ENCODE measurements at regions not wholly inside any gene's neighbourhood (a gene's known extent, or its start where the extent isn't known, plus 50 kb on each side); places are given as distances from the start of the nearest gene placed in this dataset.

DNA sequence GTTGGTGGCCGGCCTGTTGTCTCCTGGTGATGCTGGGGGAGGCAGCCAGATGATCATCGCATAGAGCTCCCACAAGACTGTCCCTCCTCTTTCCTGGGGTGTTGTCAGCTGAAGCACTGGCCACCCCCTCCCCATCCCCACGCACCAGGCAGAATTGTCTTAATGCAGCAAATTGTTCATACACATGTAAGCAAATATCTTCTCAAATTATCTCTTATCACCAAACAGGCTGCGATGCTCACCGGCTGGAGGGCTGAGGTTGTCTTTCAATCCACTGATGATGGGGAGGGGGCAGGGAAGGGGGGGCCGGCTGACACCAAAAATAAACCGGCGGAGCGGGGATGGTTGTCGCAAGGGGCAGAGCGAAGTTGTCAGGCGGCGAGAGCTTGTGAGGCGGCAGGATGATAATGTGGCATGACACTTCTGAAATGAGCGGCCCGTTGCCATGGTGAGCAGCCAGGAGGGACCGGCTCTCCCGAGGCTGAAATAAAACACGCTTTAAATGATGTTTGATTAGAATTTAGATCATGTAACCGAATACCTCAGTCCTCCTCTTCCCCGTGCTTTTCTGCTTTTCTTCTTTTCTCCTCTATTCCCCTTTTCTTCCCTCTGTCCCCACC is 59.8 kb downstream of the MRM1 start:
- no peak for ATAC-seq
- TF ChIP-seq POU6F1 (CRISPR knock-in tag; IDR thresholded peaks at IDR 0.05; ENCODE audit: borderline replicate concordance, low read depth) (no peak), ZFP3 (CRISPR knock-in tag; IDR thresholded peaks at IDR 0.05) (no peak), BACH2 (CRISPR knock-in tag; IDR thresholded peaks at IDR 0.05; ENCODE audit: borderline replicate concordance) (no peak), RARB (CRISPR knock-in tag; IDR thresholded peaks at IDR 0.05) (no peak), CREB5 (CRISPR knock-in tag; IDR thresholded peaks at IDR 0.05; ENCODE audit: low read depth) (no peak), TOX (CRISPR knock-in tag; IDR thresholded peaks at IDR 0.05; ENCODE audit: borderline replicate concordance) (no peak), GLIS3 (CRISPR knock-in tag; IDR thresholded peaks at IDR 0.05) (no peak)

DNA sequence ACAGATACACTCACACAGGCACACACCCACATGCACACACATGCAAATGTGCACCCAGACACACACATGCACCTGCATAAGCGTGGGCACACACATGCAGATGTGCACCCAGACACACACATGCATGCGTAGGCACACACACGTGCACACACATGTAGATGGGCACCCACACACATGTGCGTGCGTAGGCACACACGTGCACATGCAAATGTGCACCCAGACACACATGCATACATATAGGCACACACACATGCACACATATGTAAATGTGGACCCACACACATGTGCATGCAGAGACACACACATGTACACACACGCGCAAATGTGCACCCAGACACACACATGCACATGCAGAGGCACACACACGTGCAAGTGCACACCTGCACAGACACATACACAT is 60.3 kb downstream of the MRM1 start:
- ATAC-seq, result no peak
- TF ChIP-seq CSRNP3 (CRISPR knock-in tag; IDR thresholded peaks at IDR 0.05), result no peak
- no peak for TF ChIP-seq ZNF565 (CRISPR knock-in tag; conservative IDR thresholded peaks at IDR 0.05; ENCODE audit: low read depth)
- TF ChIP-seq BACH2 (CRISPR knock-in tag; IDR thresholded peaks at IDR 0.05; ENCODE audit: borderline replicate concordance), result no peak
- no peak for TF ChIP-seq CREB5 (CRISPR knock-in tag; IDR thresholded peaks at IDR 0.05; ENCODE audit: low read depth)
- no peak for TF ChIP-seq ZFP3 (CRISPR knock-in tag; IDR thresholded peaks at IDR 0.05)
- TF ChIP-seq PPARA (CRISPR knock-in tag; IDR thresholded peaks at IDR 0.05; ENCODE audit: borderline replicate concordance), result no peak
- TF ChIP-seq ZNF8 (CRISPR knock-in tag; IDR thresholded peaks at IDR 0.05), result no peak
- no peak for TF ChIP-seq ISL1 (CRISPR knock-in tag; IDR thresholded peaks at IDR 0.05)
- TF ChIP-seq ARNTL (CRISPR knock-in tag; IDR thresholded peaks at IDR 0.05; ENCODE audit: borderline replicate concordance, low read depth), result no peak
- no peak for TF ChIP-seq TCF4 (CRISPR knock-in tag; IDR thresholded peaks at IDR 0.05; ENCODE audit: borderline replicate concordance)
- no peak for TF ChIP-seq ZFP30 (CRISPR knock-in tag; IDR thresholded peaks at IDR 0.05)
- TF ChIP-seq GLIS3 (CRISPR knock-in tag; IDR thresholded peaks at IDR 0.05), result no peak
- TF ChIP-seq TOX (CRISPR knock-in tag; IDR thresholded peaks at IDR 0.05; ENCODE audit: borderline replicate concordance), result no peak
- TF ChIP-seq PATZ1 (CRISPR knock-in tag; IDR thresholded peaks at IDR 0.05; ENCODE audit: borderline replicate concordance), result no peak
- TF ChIP-seq ESRRG (CRISPR knock-in tag; IDR thresholded peaks at IDR 0.05), result no peak
- TF ChIP-seq ZC3H10 (CRISPR knock-in tag; IDR thresholded peaks at IDR 0.05), result no peak
- TF ChIP-seq, protein P1, sequence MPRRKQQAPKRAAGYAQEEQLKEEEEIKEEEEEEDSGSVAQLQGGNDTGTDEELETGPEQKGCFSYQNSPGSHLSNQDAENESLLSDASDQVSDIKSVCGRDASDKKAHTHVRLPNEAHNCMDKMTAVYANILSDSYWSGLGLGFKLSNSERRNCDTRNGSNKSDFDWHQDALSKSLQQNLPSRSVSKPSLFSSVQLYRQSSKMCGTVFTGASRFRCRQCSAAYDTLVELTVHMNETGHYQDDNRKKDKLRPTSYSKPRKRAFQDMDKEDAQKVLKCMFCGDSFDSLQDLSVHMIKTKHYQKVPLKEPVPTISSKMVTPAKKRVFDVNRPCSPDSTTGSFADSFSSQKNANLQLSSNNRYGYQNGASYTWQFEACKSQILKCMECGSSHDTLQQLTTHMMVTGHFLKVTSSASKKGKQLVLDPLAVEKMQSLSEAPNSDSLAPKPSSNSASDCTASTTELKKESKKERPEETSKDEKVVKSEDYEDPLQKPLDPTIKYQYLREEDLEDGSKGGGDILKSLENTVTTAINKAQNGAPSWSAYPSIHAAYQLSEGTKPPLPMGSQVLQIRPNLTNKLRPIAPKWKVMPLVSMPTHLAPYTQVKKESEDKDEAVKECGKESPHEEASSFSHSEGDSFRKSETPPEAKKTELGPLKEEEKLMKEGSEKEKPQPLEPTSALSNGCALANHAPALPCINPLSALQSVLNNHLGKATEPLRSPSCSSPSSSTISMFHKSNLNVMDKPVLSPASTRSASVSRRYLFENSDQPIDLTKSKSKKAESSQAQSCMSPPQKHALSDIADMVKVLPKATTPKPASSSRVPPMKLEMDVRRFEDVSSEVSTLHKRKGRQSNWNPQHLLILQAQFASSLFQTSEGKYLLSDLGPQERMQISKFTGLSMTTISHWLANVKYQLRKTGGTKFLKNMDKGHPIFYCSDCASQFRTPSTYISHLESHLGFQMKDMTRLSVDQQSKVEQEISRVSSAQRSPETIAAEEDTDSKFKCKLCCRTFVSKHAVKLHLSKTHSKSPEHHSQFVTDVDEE (CRISPR knock-in tag; IDR thresholded peaks at IDR 0.05), result no peak
- TF ChIP-seq OSR1 (CRISPR knock-in tag; IDR thresholded peaks at IDR 0.05), result no peak
- TF ChIP-seq POU6F1 (CRISPR knock-in tag; IDR thresholded peaks at IDR 0.05; ENCODE audit: borderline replicate concordance, low read depth), result no peak
- TF ChIP-seq RARB (CRISPR knock-in tag; IDR thresholded peaks at IDR 0.05), result no peak
